ENCODE measurements at regions not wholly inside any gene's neighbourhood (a gene's known extent, or its start where the extent isn't known, plus 50 kb on each side); places are given as distances from the start of the nearest gene placed in this dataset.
A peak's percentile ranks its signal among the peaks of the same experiment; 100 is the strongest.

DNA sequence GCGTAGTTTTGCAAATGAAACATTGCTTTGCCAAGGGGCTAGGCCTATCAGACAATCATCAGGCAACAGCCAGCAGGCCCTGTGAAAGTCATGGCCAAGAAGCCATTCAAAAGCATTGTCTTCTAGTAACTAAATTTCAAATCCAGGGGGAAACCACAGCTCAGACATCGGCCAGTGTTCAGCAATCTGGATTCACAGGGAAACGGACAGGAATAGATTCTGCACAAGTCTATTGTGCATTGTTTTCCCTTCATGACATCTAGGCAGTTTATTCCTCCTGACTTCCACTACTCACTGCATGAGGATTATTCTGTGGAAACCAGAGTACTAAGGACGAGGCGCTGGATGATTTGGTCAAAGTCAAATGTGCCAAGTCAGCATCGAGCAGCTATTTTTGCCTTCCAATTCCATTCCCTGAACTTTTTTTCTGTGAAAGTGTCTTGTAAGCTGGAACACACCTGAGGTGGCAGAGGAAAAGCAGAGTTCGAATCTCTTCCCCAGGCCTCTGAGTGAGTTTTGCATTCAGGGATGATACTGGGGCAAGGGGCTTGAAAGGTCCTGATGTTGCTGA lies 75.4 kb downstream of the VCPKMT start:
- DNase-seq, result no peak

DNA sequence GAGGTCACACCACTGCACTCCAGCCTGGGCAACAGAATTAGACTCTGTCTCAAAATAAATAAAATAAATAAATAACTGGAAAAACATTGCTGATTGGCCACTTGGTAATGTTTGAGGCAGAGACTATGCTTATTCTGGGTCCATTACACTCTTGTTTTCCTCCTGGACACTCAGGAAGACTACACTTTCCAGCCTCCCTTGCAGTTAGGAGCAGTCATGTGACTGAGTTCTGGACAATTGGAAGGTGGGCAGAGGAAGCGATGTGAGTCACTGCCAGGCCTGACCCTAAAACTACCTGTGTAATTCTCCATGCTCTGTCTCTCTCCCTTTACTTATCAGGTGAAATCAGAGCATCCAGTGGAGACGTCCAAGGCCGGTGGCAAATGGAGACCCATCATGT lies 74.4 kb downstream of the VCPKMT start:
- DNase-seq, result no peak

DNA sequence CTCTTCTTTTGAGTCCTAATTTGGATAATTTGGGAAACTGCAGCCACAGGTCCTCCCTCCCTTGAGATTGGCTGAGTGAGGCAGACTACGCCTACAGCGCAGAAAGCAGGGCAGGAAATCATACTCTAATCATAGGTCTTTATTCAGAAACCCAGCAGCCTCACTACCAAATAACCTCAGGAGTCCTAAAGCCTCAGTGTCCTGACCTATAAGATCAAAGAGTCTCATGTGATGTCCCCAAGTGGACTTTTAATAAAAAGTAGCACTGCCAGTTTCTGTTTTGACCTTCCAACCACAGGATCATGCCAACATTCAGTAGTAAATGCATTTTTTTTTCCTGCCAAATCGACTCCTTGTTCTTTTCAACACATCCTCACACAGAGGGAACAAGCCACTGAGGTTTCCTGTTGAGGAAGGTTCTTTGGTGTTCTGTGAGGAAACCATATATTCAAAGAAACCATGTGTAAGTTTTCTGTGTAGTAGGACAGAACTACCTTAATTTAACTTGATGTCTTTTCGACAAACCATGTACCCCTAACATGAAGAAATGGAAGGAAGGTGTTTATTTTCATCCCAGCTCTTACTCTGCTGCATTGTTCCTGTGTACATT lies 72.2 kb downstream of the VCPKMT start:
- DNase-seq, result peak; percentile 48

DNA sequence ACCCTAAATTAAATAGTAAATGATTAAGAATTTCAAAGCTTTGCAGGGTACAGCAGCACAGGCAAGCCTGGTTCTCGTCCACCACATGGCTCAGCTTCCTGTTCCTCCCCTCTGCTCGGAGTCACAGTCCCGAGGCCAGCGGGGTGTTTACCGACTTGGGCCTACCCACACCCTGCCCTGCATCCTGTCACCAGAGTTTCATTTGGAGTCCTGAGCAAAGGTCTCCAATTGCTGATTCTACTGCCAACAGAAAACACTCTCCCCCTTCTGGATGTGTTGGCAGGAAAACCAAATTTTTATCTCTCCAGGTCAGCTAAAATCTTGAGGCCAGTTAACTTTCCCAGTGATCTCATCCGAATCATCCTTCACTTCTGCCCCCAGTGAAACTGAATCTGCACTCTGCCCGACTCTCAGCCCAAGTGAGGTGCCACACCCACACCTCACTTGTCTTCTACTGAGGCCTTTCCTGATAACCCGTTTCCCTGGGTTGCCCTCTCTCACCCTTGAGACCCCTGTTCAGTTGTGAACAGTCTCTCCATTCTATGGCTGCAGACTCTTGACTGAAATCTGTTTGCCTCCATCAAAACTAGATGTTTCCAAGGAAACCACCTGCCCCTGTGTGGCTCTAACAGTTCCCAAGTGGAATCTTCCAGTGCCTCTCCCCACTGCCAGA lies 71.2 kb downstream of the VCPKMT start:
- DNase-seq, result peak; percentile 81

DNA sequence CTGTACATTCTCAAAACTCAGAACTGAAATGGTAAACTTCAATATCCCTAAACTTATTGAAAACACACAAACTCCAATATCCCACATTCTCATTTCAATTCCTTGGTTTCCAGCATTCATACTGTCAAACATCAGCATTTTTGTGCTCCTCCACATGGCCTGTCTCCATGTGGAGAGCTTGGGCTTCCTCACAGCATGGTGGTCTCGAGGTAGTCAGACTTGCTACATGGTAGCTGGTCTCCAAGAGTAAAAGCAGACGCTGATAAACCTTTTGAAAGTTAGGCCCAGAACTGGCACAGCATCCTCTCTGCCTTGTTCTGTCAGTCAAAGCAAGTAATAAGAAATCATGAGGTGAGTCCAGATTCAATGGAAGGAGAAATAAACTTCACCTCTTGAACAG lies 70.5 kb downstream of the VCPKMT start:
- no peak for DNase-seq

DNA sequence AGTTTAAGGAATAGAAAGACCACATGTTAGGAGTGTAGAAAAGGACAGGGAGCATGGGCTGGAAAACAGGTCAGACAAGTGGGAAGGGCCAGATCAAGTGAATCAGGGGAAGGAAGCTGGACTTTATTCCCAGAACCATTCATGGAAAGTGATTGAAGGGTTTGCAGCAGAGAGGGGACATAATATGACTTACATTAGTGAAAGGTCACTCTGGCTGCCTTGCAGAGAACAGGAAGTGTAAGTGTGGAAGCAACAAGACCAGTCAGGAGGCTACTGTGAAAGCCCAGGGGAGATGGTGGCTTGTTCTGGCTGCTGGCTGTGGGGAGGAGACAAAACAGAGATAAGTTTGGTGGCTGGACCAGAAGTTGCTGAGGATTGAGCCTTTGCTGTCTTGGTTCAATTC lies 69.1 kb downstream of the VCPKMT start:
- no peak for DNase-seq

DNA sequence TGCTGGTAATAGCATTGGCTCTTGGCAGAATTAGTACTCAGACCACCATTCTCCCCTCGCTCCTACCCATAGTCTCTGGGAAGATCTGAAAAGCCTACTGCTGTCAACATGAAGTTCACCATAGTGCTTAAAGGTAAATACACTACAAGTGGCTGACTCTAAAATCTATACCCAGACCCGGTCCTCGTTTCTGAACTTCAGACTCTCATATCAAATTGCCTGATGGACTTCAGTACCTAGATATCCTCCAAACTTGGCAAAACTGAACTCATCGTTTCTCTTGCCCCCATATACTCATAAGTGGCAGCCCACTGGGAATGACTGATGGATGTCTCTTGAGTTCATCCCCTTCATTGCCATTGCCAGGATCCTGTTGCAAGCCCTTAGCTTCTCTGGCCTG lies 67.3 kb downstream of the VCPKMT start:
- DNase-seq, result no peak

DNA sequence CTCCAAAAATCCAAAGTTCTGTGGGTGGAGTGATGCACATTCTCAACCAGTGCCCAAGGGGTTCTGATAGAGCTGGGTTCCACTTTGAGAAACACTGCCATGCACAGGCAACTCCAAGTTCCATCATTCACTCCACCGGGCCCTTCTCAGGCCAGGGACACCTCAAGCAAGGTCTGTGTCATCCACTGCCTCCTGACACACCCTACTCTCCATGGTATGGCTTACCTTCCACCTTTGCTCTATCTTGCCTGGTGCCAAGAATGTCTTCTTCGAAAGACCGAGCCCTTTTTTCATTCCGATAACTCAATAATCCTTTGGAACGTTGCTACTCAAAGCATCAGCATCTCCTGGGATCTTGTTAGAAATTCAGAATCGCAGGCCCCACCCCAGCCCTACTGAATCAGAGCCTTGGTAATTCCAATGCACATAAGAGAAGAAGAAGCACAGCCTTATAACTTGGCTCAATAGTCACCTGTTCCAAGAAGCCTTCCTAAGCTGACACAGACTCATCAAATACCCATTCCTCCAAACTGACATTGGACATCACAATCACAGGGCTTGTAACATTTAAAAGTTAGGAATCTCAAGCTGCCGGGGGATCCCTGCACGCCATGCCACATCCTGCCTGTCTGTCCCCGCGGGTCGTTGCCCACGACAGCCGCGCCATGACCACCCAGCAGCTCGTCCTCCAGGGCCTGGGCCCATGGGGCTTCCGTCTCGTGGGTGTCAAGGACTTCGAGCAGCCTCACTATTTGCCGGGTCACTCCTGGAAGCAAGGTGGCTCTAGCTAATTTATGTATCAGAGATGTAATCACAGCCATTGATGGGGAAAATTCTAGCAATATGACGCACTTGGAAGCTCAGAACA lies 66.4 kb downstream of the VCPKMT start:
- DNase-seq, result no peak

DNA sequence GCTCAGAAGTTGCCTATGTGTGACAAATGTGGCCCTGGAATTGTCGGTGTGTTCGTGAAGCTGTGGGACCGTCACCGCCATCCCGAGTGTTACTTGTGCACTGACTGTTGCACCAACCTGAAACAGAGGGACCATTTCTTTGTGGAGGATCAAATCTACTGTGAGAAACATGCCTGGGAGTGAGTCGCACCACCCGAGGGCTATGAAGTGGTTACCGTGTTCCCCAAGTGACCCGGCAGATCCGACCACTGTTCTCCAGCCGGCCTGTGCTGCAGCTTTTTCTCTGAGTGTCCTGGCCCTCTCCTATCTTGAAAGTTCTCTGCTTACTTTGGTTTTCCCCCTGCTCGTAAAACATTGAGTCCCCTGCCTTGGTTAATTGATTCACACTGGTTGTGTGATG lies 65.3 kb downstream of the VCPKMT start:
- no peak for DNase-seq

DNA sequence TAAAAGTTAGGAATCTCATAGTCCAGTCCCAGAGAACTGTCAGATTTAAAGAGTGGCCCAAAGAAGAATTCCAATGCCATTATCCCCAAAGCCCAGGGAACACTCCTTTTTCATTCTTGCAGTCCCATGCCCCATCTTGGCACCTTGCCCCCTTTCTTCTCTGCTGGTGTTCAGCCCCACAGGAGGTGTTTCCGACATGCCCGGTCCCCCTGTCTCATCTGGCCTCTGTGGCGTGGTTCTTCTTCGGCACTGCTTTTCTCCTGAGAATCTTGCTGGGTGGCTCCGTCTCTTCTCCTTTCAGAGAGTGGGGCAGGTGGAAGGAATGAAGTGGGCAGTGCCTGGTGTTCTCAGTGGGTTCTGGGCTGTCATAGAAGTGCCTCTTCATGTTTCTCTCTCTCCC lies 64.7 kb downstream of the VCPKMT start:
- DNase-seq, result no peak

DNA sequence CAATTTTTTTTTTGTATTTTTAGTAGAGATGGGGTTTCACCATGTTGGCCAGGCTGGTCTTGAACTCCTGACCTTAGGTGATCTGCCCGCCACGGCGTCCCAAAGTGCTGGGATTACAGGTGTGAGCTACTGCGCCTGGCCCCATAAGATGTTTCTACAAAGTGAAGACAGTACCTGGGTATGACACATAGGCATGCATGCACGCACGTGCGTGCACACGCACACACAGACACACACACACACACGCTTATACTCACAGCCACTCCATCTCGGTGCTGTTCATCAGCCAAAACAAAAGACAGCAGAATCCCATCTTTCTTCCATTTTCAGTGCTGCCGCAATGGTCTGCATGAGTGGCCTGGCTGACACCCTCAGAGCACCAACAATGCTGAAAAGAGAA lies 63.9 kb downstream of the VCPKMT start:
- DNase-seq, result no peak

DNA sequence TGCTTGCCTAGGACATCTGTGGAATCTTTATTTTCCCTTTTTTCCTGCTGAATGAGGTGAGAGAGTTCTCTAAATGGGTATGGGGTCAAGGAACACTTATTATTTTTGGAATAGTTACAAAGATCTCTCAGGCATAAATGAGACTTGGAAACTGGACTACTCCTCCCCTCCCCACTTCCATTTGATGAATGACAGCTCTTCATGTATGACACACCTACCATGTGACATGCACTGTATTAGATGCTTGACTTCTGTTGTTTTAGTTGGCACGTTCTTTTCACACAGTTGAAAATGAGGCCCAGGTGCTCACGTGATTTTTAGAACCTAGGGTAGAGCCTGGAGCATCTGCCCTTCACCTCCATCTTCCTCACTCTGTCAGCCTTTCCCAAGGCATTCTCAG lies 62.4 kb downstream of the VCPKMT start:
- no peak for DNase-seq

DNA sequence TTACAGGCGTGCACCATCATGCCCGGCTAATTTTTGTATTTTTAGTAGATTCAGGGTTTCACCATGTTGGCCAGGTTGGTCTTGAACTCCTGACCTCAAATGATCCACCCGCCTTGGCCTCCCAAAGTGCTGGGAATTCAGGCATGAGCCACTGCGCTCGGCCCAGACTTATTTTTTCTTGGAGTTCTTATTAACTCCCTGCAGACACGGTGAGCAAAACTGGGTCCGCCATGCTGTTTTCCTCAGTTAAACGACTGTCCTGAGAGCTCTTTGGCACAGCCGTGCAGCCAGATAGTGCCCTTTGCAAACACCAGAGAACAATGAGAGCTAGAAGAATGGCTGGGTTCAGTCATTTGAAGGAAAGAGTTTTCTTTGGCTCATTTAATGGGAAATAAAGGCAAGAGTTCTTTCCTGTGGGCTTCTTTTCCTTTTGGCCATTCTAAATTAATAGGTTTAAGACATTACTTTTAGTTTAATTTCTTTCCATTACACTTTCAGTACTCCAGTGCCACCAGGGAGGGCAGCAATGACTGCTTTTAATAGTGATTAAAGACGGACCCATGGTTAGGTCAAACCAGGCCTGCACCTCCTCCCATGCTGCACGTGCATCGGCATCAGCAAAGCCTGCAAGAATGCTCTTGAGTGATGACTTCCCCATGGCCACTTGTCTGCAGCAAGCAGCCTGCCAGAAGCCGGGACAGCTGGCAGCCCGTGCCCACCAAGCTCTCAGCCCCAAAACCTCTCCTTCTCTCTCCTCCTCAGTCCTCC lies 60.7 kb downstream of the VCPKMT start:
- DNase-seq, result no peak

DNA sequence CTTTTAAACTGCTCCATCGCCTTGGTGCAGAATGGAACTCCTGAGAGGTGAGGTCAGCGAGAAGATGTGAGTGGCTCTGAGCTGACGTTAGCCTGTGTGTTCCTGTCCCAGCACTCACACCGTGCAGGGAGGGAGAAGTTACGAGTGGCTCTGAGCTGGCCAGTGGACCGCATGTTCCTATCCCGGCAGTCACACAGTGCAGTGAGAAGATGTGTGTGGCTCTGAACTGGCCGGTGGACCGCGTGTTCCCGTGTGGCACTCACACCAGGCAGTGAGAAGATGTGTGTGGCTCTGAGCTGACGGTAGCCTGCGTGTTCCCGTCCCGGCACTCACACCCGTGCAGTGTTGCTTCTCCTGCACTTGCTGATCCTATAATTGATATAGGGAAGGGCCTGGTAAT lies 59.9 kb downstream of the VCPKMT start:
- DNase-seq, result no peak

DNA sequence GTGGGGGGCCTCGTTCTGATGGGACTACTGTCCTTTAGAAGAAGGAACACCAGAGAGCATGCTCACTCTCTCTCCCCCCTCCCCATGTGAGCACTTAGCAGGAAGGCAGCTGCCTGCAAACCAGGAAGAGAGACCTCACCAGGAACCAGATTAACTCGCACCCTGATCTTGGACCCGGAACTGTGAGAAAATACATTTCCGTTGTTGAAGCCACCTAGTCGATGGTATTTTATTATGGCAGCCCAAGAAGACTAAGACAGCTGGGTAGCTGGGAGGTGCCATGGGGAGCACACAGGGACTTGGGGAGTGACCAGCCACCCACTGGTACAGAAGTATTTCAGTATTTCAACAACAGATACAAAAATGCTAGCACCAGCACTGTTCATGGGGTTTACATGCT lies 59.0 kb downstream of the VCPKMT start:
- no peak for DNase-seq

DNA sequence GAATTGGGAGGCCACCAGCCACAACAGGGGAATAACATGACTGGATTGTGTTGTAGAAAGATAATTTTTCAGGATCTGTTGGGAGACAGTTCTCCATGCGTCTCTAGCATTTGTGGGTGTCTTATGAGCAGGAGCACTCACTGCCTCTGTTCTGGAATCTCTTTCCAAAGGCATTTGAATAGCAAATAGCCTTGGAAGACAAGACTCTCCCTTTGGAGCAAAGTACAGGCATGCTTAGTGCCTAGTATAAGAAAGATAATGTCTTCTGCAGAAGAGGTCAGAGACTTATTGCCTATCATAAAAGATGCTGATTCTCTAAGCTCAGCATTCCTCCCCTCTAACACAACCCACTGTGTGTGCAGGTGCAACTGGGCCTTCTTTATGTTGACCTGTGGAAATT lies 58.3 kb downstream of the VCPKMT start:
- DNase-seq, result no peak

All from CD4-positive, alpha-beta T cell treated with Interleukin-4 for 4 hours (primary cell).